Stimulated activated memory B cell treated with anti-CD40 and anti-IgM and Interleukin-4, amounts not matched to agents 10 μg/mL and 1 μg/mL and 100 μg/mL, for 72 hours (primary cell): ENCODE measurements at regions not wholly inside any gene's neighbourhood (a gene's known extent, or its start where the extent isn't known, plus 50 kb on each side); places are given as distances from the start of the nearest gene placed in this dataset.
A peak's percentile ranks its signal among the peaks of the same experiment; 100 is the strongest.

Experiments used
- ATAC-seq: fragments of 150-1000 bp; cut with Tn5 transposase; 2 replicates; pipeline ENCODE4 v1.10.0; 2021
- H3K27ac Mint-ChIP-seq: one replicate; pipeline ENCODE4 v1.8.0; 2022; ENCODE audit warnings: mild to moderate bottlenecking, mixed read lengths
- H3K27me3 Mint-ChIP-seq: one replicate; pipeline ENCODE4 v1.8.0; 2022; ENCODE audit warnings: mixed read lengths
- H3K36me3 Mint-ChIP-seq: one replicate; pipeline ENCODE4 v1.8.0; 2022; ENCODE audit warnings: mixed read lengths
- H3K4me1 Mint-ChIP-seq: one replicate; pipeline ENCODE4 v1.8.0; 2022; ENCODE audit warnings: mixed read lengths
- H3K4me3 Mint-ChIP-seq: one replicate; pipeline ENCODE4 v1.8.0; 2022; ENCODE audit warnings: mild to moderate bottlenecking, moderate library complexity, mixed read lengths
- H3K9me3 Mint-ChIP-seq: one replicate; pipeline ENCODE4 v1.8.0; 2022; ENCODE audit warnings: mixed read lengths

GRCh38 chrX:4805502-4805901 is 1092.1 kb upstream of the PRKX start:
- H3K27me3 Mint-ChIP-seq = no peaks in the 10 kb centered on the region
- H3K27ac Mint-ChIP-seq = no peak overlapping the region
- no peak overlapping the region for H3K4me3 Mint-ChIP-seq
- H3K36me3 Mint-ChIP-seq = no peaks in the 10 kb centered on the region
- H3K9me3 Mint-ChIP-seq = no peaks in the 10 kb centered on the region
- no peaks in the 10 kb centered on the region for H3K4me1 Mint-ChIP-seq
- no peak for ATAC-seq

DNA sequence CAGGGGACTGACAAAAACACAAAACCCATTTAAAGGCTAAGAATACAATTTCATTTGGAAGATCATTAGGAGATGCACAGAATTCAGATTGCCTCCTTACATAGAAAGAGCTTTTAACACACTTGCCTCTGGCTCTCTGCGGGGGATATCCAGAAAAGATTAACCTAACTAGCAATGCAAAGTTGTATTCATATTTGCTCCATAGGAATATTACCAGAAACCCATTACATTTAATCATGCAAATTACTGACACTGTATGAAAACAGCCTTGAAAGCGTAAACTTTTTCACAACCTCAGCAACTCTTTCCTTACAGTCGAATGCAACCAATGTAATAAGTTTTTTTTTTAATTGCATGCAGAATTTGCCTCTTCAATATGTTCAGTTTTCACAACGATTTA is 1087.3 kb upstream of the PRKX start:
- Mint-ChIP-seq H3K27ac (no peak overlapping the region), H3K9me3 (no peaks in the 10 kb centered on the region), H3K36me3 (no peaks in the 10 kb centered on the region), H3K27me3 (no peaks in the 10 kb centered on the region), H3K4me3 (no peak overlapping the region), H3K4me1 (no peaks in the 10 kb centered on the region)
- ATAC-seq = no peak

- ATAC-seq = no peak
- H3K4me3 Mint-ChIP-seq = no peak overlapping the region
- H3K4me1 Mint-ChIP-seq = no peaks in the 10 kb centered on the region
- no peaks in the 10 kb centered on the region for H3K27me3 Mint-ChIP-seq
- H3K9me3 Mint-ChIP-seq = no peaks in the 10 kb centered on the region
- no peak overlapping the region for H3K27ac Mint-ChIP-seq
- H3K36me3 Mint-ChIP-seq = no peaks in the 10 kb centered on the region
Observed at GRCh38 chrX:4787971-4788370, 1074.5 kb upstream of the PRKX start.

GRCh38 chrX:4764888-4765287 is 1051.4 kb upstream of the PRKX start:
- Mint-ChIP-seq H3K27ac (no peak overlapping the region), H3K4me1 (no peaks in the 10 kb centered on the region), H3K4me3 (no peak overlapping the region), H3K27me3 (no peaks in the 10 kb centered on the region), H3K36me3 (no peaks in the 10 kb centered on the region), H3K9me3 (no peaks in the 10 kb centered on the region)
- no peak for ATAC-seq

DNA sequence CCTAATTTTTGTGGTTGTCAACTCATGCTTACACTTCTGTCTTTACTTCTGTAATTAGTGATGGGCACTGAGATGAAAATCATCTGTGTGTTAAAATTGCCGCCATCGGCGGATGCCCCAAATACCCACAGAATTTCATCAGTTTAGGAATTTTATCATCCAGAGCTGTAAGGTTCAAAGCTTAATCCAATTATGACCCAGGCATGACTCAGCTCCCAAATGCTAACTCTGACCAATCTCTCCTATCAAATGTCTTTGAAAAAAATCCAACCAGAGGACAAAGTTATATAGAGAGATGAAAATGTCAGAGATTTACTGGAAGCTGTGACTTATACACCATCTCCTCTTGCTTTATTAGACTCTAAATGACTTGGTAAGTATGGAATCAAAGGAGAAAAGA is 1048.7 kb upstream of the PRKX start:
- no peaks in the 10 kb centered on the region for H3K27me3 Mint-ChIP-seq
- H3K36me3 Mint-ChIP-seq = no peaks in the 10 kb centered on the region
- no peaks in the 10 kb centered on the region for H3K4me1 Mint-ChIP-seq
- no peak overlapping the region for H3K27ac Mint-ChIP-seq
- ATAC-seq = no peak
- no peak overlapping the region for H3K4me3 Mint-ChIP-seq
- no peaks in the 10 kb centered on the region for H3K9me3 Mint-ChIP-seq

DNA sequence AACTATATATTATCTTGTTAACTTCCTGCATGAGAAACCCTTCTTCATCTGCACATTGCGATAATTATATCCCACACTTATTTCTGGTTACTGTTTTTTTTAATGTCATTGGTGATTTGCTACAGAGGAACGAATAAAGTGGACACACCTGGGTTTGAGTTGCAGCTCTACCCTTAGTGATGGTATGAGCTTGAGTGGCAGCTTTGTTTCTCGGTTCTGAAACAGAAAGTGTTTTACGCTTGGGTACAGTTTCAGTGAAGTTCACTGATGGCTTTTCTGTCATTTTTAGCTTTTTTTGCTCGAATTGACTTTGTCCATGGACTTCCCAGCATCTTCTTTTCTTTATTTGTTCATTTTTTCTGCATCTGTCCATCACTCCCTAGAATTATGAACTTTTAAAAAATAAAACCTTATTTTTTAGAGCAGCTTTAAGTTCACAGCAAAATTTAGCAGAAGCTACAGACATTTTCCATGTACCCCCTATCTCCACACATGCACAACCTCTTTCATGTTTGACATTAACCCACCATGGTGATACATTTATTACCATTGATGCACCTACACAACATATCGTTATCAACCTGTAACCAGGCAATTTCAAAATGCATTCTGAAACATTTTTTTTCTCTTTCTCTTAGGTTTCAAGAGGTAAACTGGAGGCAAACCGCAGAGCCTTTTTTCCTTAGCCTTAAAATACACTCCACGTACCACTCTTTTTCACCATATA is 1041.6 kb upstream of the PRKX start:
- Mint-ChIP-seq H3K36me3 (no peaks in the 10 kb centered on the region), H3K27ac (peak overlapping the region; percentile 52), H3K9me3 (no peaks in the 10 kb centered on the region), H3K4me1 (peaks cover 8% of the 10 kb centered on the region), H3K27me3 (no peaks in the 10 kb centered on the region), H3K4me3 (no peak overlapping the region)
- ATAC-seq = no peak

GRCh38 chrX:4741024-4741423 is 1027.6 kb upstream of the PRKX start:
- no peaks in the 10 kb centered on the region for H3K4me1 Mint-ChIP-seq
- H3K27ac Mint-ChIP-seq = no peak overlapping the region
- H3K9me3 Mint-ChIP-seq = no peaks in the 10 kb centered on the region
- H3K36me3 Mint-ChIP-seq = no peaks in the 10 kb centered on the region
- no peaks in the 10 kb centered on the region for H3K27me3 Mint-ChIP-seq
- H3K4me3 Mint-ChIP-seq = no peak overlapping the region
- no peak for ATAC-seq

GRCh38 chrX:4735299-4735698 is 1021.9 kb upstream of the PRKX start:
- no peaks in the 10 kb centered on the region for H3K9me3 Mint-ChIP-seq
- no peaks in the 10 kb centered on the region for H3K4me1 Mint-ChIP-seq
- ATAC-seq = no peak
- H3K27ac Mint-ChIP-seq = no peak overlapping the region
- H3K27me3 Mint-ChIP-seq = no peaks in the 10 kb centered on the region
- no peaks in the 10 kb centered on the region for H3K36me3 Mint-ChIP-seq
- no peak overlapping the region for H3K4me3 Mint-ChIP-seq

DNA sequence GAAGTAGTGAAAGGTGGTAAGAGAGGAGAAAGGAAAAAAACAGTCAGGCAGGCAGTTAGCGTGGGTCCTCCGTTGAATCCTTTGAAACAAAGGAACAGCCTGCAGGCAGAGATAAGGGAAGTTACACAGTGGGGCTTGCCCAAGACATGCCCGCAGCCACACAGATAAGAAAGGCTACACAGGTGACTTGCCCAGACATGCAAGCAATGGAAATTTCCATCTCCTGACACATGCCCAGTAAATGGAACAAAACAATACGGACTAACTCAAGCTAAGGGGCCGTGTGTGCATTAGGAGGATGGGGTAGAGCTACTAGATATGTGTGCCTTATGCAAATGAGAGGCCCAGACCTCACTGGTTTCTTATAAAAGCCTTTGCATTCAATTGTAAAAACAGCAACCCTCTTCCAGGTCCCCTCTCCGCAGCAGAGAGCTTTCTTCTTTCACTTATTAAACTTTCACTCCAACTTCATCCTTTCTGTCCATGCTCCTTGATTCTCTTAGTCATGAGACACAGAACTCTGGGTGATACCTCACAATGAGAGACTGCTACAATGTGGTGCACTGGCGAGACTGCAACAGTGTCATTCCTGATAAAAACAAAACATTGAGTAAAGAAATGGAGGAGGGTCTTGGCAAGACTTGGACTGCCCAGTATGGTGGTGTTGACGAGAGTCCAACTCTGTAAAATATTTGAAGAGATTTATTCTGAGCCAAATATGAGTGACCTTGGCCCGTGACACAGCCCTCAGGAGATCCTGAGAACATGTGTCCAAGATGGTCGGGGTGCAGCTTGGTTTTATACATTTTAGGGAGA is 997.4 kb upstream of the PRKX start:
- no peaks in the 10 kb centered on the region for H3K27me3 Mint-ChIP-seq
- peaks cover 3% of the 10 kb centered on the region for H3K9me3 Mint-ChIP-seq
- peaks cover 7% of the 10 kb centered on the region for H3K4me1 Mint-ChIP-seq
- H3K36me3 Mint-ChIP-seq = no peaks in the 10 kb centered on the region
- no peak overlapping the region for H3K4me3 Mint-ChIP-seq
- peak; percentile 56 for ATAC-seq
- H3K27ac Mint-ChIP-seq = peak overlapping the region; percentile 69

- H3K27me3 Mint-ChIP-seq = no peaks in the 10 kb centered on the region
- no peak overlapping the region for H3K4me3 Mint-ChIP-seq
- H3K9me3 Mint-ChIP-seq = no peaks in the 10 kb centered on the region
Observed at GRCh38 chrX:4708970-4709760, 995.7 kb upstream of the PRKX start.

DNA sequence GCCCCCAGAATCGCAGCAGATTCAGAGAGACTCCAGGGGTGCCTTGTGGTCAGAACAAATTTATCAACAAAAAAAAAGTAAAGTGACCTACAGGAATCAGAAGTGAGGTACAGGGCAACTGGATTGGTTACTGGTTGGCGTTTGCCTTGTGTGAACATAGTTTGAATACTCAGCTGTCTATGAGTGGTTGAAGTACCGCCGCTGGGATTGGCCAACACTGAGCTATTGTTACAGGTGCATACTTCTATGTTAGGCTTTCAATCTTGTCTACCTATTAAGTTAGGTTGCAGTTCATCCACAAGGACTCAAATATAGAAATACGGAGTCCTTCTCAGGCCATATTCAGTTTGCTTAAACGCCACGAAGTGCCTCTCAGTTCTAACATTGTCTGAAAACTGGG is 993.5 kb upstream of the PRKX start:
- ATAC-seq = no peak
- Mint-ChIP-seq H3K4me3 (no peak overlapping the region), H3K9me3 (no peaks in the 10 kb centered on the region), H3K27ac (no peak overlapping the region), H3K4me1 (peaks cover 7% of the 10 kb centered on the region), H3K36me3 (no peaks in the 10 kb centered on the region), H3K27me3 (no peaks in the 10 kb centered on the region)

More at GRCh38 chrX:4708970-4709760, 995.7 kb upstream of the PRKX start:
- H3K36me3 Mint-ChIP-seq = no peaks in the 10 kb centered on the region
- H3K4me1 Mint-ChIP-seq = peaks cover 7% of the 10 kb centered on the region
- ATAC-seq = no peak
- no peak overlapping the region for H3K27ac Mint-ChIP-seq

GRCh38 chrX:4690521-4690920 is 977.1 kb upstream of the PRKX start:
- Mint-ChIP-seq H3K9me3 (no peaks in the 10 kb centered on the region), H3K27me3 (no peaks in the 10 kb centered on the region), H3K27ac (no peak overlapping the region), H3K4me1 (no peaks in the 10 kb centered on the region), H3K4me3 (no peak overlapping the region), H3K36me3 (no peaks in the 10 kb centered on the region)
- ATAC-seq = no peak

- H3K27me3 Mint-ChIP-seq = no peaks in the 10 kb centered on the region
- no peak for ATAC-seq
- H3K9me3 Mint-ChIP-seq = peaks cover 3% of the 10 kb centered on the region
- H3K4me3 Mint-ChIP-seq = no peak overlapping the region
- H3K4me1 Mint-ChIP-seq = no peaks in the 10 kb centered on the region
- H3K27ac Mint-ChIP-seq = no peak overlapping the region
- no peaks in the 10 kb centered on the region for H3K36me3 Mint-ChIP-seq
Observed at GRCh38 chrX:4682636-4683035, 969.2 kb upstream of the PRKX start.

- no peaks in the 10 kb centered on the region for H3K27me3 Mint-ChIP-seq
- no peak overlapping the region for H3K27ac Mint-ChIP-seq
- no peak for ATAC-seq
- no peaks in the 10 kb centered on the region for H3K36me3 Mint-ChIP-seq
- H3K4me1 Mint-ChIP-seq = no peaks in the 10 kb centered on the region
- H3K4me3 Mint-ChIP-seq = no peak overlapping the region
- H3K9me3 Mint-ChIP-seq = no peaks in the 10 kb centered on the region
Observed at GRCh38 chrX:4675686-4676300, 962.3 kb upstream of the PRKX start.
